Lung microvascular endothelial cell (primary cell): ENCODE measurements at regions not wholly inside any gene's neighbourhood (a gene's known extent, or its start where the extent isn't known, plus 50 kb on each side); places are given as distances from the start of the nearest gene placed in this dataset.
A peak's percentile ranks its signal among the peaks of the same experiment; 100 is the strongest.
"Not testable (repeated sequence)": the region's sequence is repeated elsewhere in the genome, so short reads cannot be mapped to it uniquely, and the experiment has no call there.

Experiments used
- DNase-seq, 2 donors: peaks; one replicate each; pipeline versions ENCODE4 v3.0.0 to v3.0.0-alpha.2; 2010; ENCODE audit warnings: low read depth in 2 of 2

DNA sequence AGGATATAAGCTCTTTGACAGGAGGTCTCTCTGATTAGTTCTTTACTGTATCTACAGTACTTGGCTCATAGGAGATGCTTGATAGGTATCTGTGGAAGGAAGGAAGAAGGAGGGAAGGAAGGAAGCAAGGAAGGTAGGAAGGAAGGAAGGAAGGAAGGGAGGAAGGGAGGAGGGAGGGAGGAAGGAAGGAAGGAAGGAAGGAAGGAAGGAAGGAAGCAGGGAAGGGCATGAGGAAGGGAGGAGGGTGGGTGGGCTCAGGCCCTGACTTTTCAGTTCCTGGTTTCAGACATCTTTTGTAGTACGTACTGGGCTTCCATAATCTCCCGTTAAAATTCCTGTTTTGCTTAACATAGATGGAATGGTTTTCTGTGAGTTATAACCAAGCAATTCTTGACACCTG, 175.0 kb upstream of the NUDT4 start:
- no peak for DNase-seq

DNA sequence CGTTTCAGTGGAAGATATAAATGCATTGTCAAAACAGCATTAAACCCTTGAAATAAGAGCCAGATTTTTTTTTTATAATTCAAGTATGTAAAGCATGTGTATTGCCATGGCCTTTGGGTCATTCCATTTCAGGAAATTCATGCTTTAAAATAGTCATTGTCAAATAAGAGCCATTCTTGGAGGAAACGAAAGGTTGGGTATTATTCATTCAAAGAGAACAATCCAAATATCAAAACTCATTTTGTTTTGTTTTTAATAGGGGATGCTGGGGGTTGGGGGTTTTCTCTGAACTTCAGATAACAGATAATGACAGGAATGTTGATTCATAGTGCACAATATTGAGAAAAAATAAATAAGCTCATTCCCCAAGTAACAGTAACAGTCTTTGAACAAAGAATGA, 174.4 kb upstream of the NUDT4 start:
- DNase-seq = peak; percentile 22 to 35

DNA sequence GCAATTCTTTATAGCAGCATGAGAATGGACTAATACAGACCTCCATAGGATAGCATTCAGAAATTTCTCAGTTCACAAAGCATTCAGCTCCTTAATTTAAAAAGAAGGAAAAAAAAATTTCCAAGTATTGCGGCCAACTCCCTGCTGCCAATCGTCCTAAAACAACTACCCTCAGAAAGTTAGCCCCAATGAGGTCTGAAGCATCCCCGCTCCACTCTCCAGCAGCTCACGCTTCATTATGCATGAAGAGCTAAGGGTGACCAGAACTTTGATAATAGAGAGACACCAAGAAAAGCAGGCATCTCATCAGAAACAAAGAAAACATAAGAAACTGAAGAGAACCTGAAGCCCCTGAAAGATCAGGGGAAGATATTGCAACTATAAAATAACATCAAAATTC, 172.8 kb upstream of the NUDT4 start:
- no peak for DNase-seq

DNA sequence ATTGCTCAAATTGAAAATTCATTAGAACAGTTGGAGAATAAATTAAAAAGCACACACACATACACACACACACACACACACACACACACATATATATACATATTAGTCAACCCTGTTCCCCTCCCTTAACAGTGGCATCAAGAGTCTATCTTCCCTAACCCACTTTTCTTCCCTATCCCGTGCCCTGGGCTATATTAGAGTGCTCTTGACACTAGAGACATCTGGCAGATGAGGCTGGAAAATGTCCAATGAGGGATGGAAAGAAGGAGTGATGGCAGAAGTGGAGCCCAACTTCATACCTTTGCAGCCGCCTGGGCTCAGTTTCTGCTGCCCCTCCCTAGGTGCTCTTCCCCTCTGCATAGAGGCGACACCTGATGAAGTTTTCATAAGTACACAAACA, 172.4 kb upstream of the NUDT4 start:
- no peak for DNase-seq

DNA sequence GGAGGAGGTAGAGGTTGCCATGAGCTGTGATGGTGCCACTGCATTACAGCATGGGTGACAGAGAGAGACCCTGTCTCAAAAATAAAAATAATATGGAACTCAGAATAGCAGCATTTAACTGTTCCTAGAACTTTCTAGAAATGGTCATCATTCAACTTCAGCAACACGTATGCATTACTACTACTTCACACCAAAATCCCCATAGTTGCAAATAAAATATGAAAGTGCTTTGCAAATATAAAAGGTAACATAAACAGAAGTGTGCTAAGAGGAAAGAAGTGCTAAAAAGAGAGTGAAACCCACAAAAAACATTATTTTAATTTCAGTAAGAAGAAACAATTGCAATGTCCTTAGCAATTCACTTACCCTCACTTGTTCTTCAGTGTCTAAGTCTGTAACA, 169.7 kb upstream of the NUDT4 start:
- no peak for DNase-seq

DNA sequence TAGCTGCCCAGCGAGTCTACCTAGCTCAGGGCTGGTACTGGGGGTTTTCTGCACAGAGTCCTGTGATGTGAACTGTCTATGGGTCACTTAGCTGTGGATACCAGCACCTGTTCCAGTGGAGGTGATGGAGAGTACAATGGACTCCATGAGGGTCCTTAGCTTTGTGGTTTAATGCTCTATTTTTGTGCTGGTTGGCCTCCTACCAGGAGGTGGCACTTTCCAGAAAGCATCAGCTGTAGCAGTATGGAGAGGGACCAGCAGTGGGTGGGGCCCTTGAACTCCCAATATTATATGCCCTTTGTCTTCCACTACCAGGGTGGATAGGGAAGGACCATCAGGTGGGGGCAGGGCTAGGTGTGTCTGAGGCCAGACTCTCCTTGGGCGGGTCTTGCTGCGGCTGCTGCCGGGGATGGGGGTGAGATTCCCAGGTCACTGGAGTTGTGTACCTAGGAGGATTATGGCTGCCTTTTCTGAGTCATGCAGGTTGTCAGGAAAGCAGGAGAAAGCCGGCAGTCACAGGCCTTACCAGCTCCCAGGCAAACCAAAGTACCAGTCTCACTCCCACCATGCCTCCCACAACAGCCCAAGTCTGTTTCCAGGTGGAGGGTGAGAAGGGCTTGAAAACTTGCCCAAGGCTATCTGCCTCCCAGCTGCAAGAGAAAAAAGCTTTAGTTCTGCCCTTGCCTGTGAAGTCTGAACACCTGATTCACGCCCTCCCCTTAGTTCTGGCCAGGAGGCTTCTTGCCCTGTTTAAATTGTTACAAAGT, 163.0 kb upstream of the NUDT4 start:
- DNase-seq = no peak

DNA sequence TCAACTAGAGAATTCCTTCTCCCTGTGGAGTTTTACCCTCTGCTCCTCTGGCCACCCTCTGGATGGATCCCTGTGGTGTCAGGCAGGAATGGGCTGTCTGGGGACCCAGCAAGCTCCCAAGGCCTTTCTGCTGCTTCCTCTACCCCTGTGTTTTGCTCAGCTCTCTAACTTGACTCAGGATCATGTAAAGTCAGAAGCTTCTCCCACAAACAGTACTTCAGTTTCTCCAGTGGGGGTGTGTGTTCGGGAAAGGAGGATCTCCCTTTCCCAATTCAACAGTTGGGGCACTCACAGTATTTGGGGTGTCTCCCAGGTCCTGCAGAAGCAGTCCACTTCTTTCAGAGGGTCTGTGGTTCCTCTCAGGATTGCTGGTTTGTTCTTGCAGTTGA, 162.4 kb upstream of the NUDT4 start:
- no peak for DNase-seq

DNA sequence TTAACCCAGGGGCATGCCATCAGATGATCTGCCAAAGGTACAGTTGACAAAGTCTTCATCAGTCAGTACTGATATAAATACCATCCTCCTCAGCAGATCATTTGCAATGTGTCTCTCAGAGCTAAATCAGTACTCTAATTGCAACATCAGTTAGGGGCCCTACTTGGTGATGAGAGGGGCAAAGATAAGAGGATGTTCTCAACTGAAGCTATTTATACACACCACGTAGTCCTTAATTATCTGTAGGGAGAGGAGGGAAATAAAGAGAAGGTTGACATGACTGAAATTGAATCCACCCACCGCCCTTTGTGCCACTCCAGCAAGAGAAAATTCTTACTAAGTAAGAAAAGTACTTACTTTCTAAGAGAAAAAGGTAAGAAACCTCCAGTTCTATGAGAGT, 157.8 kb upstream of the NUDT4 start:
- DNase-seq = no peak

DNA sequence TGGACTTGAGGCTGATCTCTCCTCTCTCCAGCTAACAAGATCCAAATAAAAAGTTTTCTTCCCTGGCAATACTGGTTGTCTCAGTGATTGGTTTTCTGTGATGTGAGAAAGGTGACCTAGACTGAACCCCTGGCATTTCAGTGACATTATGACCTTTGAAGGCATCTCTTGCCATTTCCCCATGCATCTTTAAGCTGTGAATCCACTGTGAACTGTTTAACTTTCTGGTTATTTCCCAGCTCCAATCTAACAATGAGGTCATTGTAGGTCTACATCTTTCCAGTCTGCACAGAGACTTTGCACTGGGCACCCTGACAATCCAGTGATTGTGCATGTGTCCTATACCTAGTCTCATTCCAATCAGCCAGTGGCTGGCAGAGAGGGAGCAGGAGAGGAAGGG, 155.9 kb upstream of the NUDT4 start:
- no peak for DNase-seq

DNA sequence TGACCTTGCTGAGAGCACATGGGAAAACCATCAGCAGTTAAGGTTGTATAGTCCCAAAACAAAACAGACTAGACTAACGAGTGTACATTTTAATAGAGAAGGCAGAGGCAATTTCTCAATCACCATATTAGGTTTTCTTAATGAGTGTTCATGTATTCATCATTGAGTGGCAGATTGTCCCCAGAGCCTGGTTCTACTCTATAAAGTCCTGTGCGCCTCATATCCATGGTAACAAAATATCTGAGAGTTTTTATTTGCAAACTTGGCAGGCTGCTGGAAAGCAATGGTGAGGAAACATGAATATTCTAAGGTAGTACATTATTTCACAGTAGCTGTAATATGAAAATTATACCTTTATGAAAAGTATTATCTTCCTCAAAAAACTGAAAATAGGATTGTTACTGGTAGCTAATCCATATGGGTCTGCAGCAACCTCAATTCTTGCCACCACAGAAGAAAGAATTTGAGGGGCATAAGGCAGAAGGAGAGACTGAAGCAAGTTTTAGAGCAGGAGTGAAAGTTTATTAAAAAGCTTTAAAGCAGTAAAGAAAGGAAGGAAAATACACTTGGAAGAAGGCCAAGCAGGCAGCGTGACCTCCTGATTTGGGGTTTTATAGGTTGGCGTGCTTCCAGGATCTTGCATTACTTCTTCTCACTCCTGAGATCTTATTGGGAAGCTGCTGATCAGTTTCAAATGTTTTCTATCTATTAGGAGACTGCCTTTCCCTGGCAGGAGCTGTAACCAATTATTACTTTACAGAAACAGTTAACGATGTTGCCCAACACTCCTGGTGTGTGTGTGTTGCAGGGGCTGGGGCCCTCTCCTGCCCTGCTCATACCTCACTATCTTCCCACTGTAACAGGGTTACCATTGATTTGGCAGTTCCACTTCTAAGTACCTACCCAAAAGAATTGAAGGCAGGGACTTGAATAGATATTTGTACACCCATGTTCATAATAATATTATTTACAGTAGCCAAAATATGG, 154.0 kb upstream of the NUDT4 start:
- DNase-seq = peak; percentile 60 to 69

DNA sequence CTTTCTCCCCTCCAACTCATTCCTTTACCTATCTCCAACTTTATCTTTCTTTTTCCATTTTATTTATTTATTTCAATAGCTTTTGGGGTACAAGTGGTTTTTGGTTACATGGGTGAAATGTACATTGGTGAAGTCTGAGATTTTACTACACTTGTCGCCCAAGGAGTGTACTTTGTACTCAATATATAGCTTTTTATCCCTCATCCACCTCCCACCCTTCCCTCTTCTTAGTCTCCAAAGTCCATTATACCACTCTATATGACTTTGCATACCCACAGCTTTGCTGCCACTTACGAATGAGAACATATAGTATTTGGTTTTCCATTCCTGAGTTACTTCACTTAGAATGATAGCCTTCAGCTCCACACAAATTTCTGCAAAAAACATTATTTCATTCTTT, 152.6 kb upstream of the NUDT4 start:
- DNase-seq = no peak

DNA sequence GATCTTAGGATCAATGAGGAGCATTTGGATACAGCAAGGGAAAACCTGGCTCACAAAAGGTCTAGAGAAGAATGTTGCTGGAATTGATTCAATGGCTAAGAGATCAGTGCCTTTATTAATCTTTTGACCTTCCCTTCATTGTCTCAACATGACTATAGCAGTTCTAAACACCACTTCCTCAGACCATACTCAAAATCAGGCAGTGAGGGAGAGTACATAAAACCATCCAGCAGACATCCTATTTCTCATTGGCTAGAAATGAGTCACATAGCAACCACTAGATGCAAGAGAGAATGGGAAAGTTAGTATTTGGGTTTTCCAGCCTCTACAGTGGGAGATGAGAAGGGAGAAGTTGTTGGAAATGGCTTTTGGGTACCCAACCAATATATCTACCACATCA, 151.4 kb upstream of the NUDT4 start:
- DNase-seq = peak; percentile 80 to 91

DNA sequence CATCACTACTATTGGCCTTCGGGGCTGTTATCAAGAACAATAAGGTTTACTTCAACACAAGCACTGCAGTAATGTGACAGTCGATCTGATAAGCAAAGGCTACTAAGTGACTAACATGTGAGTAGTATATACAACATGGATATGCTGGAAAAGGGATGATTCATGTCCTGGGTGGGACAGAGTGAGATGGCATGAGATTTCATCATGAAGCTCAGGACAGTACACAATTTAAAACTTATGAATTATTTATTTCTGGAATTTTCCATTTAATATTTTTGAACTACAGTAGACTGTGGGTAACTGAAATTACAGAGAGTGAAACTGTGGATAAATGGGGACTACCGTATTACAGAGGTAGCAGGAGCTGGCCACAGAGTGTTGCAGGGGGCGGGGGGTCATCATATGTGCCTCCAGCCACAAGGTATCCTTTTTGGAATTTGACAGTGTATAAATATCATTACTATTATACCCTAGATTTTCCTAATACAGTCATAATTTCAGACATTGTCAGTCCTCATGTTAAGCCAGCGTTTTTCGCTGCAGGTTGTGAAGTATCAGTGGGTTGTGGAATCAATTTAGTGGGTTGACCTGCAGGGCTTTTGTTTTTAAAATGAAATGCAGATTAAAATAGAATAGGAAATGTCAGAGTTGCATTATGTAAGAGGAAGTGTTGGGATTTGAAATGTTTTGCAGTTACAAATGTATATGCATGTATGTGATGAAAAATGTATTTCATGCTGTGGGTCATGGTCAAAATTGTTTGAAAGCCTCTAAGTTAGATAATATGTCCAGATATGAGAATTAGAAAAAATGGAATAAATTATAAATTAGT, 148.0 kb upstream of the NUDT4 start:
- peak; percentile 40 to 93 for DNase-seq

DNA sequence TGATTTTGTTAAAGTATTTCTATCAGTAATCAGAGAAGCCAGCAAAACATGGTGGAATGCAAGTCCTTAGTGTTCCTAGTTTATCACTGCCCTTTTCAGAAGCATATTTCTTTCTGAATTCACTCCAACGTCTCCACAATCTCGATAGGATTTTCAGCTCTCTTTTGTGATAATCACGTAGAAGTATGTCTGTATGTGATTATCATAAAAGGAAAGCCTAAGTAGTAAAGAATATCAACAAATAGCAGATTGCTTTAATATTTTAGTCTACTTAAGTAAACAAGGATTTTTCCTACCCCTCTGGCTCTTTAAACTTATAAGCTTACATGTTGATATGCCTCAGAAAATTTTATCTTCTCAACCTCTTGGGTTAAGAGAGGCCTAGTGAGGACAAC, 147.4 kb upstream of the NUDT4 start:
- no peak for DNase-seq

DNA sequence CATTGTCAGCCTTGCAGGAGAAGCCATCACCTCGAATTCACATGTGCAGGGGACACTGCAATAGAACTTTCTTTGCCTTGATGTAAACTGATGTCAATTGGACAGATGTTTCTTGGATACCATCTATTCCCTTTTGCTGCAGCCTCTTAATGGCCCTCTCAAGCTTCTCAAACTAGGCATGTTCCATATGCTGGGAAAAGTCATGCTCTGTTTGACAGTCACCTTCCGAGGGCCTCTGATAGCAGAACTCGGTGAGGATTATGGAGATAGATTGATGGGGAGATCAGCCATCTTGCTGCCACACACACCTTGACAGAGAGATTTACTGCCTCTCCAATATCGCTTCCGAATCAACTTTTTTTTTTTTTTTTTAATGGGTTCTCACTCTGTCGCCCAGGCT, 145.8 kb upstream of the NUDT4 start:
- DNase-seq = no peak

DNA sequence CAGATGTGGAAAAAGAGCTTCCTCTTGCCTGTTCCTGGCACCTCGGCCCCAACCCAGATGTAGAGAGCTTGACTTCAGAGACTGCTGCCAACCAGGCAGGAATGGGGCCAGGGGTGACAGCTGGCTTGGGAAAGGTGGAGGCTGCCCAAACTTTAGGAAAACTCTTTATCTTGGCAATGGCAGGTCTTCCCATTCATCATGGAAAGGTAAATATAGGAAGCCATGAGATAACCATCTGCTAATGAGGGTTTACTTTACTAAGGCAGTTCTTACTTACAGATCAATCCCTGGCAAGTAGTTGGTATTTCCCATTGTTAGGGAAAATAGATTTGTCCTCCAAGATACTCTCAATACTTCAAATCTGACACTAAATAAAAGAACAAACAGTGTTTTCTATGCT, 143.1 kb upstream of the NUDT4 start:
- DNase-seq = peak; percentile 41 to 95

DNA sequence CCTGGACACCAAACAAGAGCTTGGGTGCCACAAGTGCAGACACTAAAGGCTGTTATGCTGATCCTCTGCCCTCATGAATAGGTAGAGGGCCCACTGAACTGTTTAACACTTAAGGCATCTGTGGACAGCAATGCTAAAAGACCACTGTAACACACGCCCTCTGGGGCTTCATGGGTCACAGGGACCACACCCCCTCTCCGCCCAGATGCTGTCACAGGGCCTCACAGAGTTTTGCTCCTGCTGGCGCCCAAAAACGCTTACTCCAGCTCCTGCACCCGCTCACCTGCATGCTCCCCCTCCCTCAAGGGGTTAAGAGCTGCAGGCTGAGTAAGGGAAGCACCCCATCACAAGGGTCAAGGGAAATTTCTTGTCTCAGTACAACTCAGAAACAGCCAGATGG, 141.8 kb upstream of the NUDT4 start:
- no peak for DNase-seq

DNA sequence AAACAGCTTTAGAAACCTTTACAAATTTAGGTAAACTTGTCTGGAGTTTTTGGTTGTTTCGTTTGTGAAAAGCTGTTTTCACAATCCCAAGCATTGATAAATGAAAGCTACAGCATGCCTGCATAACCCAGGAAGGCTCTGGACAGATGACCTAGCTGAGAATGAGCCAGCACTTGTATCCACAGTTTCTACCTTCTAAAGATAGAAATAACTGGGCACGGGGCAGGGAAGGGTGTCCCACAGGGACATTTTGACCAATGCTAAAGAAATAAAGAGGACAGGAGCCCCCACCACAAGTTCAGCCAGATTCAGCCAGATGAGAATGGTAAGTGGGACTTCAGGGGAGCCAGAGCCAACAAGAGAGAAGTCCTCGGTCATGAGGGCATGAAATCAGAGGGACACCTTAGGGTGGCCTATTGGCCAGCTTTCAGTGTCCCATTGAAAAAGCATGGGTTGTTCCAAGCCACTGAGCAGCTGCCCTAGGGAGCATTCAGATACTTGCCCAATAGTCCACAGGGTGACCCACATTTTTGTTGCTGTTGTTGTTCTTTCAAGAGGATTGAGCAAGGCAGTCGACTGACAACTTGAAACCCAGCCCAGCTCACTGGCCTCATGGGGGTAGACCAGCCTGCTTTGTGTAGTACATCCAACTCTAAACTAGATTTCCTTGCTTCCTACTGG, 140.3 kb upstream of the NUDT4 start:
- no peak for DNase-seq

DNA sequence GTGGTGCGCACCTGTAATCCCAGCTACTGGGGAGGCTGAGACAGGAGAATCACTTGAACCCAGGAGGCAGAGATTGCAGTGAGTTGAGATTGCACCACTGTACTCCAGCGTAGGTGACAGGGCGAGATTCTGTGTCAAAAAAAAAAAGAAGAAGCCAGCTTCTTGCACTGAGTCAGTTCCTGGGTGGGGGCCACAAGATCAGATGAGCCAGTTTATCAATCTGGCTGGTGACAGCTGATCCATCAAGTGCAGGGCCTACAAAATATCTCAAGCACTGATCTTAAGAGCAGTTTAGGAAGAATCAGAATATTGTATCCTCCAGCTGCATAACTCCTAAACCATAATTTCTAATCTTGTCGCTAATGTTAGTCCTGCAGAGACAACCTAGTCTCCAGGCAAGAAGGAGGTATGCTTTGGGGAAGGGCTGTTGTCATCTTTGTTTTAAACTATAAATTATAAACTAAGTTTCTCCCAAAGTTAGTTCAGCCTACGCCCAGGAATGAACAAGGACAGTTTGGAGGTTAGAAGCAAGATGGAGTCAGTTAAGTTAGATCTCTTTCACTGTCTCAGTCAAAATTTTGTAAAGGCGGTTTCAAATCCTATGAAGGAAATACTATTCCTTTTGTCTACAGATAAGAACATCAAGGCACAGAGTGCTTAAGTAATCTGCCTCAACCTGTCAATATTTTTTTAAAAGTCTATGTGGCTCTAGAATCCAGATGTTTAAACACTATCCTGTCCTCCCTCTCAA, 139.0 kb upstream of the NUDT4 start:
- DNase-seq = not testable (repeated sequence)

DNA sequence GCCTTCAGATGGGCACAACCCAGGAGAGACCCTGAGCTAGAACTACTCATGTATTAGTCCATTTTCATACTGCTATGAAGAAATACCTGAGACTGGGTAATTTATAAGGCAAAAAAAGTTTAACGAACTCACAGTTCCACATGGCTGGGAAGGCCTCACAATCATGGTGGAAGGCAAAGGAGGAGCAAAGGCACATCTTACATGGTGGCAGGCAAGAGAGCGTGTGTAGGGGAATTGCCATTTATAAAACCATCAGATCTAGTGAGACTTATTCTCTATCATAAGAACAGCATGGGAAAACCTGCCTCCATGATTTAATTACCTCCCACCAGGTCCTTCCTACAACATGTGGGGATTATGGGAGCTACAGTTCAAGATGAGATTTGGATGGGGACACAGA, 137.9 kb upstream of the NUDT4 start:
- not testable (repeated sequence) for DNase-seq
